Activated naive CD4-positive, alpha-beta T cell treated with anti-CD3 and anti-CD28 coated beads, Interleukin-2, amount 50 U/mL, for 16 hours (primary cell): ENCODE measurements at regions not wholly inside any gene's neighbourhood (a gene's known extent, or its start where the extent isn't known, plus 50 kb on each side); places are given as distances from the start of the nearest gene placed in this dataset.
"Not testable (repeated sequence)": the region's sequence is repeated elsewhere in the genome, so short reads cannot be mapped to it uniquely, and the experiment has no call there.

Experiments
- DNase-seq: peaks from one replicate; pipeline ENCODE4 v3.0.0-alpha.2; 2020

DNA sequence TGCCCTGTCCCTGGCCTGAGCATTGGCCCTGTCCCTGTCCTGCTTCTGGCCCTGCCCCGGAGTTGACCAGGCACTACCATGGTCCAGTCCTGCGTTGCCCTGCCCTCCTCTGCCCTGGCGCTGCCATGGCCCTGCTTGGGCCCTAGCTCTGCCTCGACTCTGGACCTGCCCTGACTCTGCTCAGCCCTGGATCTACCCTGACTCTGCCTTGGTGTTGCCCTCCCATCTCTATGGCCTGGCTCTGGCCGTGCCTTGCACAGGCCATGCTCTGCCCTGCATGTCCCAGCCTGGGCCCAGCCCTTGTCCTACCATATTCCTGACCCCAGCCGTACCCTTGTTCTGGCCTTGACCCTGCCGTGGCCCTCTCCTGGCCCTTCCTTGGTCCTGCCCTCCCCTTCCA is 235.7 kb downstream of the GOLGA6L6 start:
- not testable (repeated sequence) for DNase-seq

- not testable (repeated sequence) for DNase-seq
Measured at GRCh38 chr15:20305015-20305465, 236.6 kb downstream of the GOLGA6L6 start.

- not testable (repeated sequence) for DNase-seq
Measured at GRCh38 chr15:20304282-20305014, 237.2 kb downstream of the GOLGA6L6 start.

DNA sequence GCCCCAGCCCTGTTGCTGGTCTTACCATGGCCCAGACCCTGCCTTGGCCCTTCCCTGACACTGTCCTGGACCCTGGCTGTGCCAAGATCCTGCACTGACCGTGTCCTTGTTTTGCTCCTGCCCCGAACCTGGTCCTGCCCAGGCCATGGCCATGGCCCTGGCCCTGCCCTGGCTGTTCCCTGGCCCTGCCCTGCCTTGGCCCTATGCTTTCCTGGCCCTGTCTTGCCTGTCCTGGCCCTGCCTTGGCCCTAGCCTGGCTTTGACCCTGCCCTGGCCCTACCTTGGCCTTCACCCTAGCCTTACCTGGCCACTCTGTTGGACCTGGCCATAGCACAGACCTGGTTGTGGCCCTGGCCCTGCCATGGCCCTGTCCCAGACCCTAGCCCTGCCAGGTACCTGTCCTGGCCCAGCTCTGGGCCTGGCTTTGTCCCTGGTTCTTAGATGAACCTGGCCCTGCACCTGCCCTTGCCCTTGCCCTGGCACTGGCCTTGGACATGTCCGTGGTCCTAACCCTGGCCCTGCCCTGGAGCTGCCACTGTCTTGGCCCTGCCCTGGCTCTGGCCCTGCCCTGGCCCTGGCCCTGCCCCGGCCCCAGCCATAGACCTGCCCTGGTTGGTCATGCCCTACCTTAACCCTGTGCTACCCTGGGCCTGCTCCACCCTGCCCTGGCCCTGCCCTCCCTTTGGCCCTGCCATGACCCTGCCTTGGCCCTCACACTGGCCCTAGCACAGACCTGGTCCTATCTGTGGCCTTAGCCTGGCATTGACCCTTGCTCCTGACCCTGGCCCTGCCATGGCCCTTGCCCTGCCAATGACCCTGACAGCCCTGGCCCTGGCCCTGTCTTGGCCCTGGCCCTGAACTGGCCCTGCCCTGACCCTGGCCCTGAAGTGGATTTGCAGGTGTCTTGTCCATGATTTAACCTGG is 238.1 kb downstream of the GOLGA6L6 start:
- not testable (repeated sequence) for DNase-seq

DNA sequence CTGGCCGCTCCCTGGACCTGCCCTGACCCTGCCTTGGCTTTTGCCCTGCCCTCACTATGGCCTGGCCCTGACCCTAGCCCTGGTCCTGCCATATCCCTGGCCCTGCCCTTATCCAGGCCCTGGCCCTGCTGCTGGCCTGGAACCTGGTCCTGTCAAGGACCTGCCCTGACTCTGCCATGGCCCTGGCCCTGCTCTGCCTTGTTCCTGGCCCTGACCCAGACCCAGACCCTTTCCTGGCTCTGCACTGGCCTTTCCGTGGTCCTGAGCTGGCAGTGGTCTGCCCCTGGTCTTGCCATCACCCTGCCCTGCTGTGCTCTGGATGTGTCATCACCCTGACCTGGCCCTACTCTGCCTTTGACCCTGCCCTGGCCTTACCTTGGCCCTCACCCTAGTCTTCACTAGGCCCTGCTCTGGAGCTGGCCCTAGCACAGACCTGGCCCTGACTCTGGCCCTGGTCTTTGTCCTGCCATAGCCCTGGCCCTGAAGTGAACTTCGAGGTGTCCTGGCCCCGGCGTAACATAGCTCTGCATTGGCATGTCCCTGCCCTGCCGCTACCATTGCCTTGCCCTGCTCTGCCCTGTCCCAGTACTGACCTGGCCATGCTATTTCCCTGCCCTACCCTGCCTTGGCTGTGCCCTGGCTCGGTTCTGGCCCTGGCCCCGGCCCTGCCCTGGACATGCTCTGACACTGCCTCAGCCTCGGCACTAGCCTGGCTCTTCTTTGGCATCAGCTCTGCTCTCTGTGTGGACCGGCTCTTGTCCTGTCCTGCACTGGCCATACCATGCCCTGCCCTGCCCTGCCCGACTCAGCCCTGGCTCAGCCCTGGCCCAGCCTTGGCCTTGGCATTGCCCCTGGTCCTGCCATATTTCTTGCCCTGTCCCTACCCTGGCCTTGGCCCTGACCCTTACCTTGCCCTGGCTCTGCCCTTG is 239.2 kb downstream of the GOLGA6L6 start:
- not testable (repeated sequence) for DNase-seq

GRCh38 chr15:20301471-20302081 is 240.0 kb downstream of the GOLGA6L6 start:
- not testable (repeated sequence) for DNase-seq

DNA sequence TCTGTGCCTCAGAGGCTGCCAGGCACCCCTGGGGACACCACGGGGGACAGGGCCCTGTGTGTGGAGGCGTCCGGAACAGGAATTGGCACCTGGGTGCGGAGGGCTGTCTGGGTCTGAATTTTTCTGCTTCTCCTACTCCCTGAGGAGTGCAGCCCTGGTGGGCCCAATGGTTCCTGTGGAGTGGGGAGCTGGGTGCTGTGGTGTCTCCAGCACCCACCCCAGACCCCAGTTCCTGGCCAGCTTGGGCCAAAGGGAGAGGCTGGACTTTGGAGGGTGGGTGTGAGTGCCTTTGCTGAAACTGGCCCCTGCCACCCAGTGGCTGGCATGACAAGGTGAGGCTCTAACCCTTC is 240.6 kb downstream of the GOLGA6L6 start:
- DNase-seq: not testable (repeated sequence)

DNA sequence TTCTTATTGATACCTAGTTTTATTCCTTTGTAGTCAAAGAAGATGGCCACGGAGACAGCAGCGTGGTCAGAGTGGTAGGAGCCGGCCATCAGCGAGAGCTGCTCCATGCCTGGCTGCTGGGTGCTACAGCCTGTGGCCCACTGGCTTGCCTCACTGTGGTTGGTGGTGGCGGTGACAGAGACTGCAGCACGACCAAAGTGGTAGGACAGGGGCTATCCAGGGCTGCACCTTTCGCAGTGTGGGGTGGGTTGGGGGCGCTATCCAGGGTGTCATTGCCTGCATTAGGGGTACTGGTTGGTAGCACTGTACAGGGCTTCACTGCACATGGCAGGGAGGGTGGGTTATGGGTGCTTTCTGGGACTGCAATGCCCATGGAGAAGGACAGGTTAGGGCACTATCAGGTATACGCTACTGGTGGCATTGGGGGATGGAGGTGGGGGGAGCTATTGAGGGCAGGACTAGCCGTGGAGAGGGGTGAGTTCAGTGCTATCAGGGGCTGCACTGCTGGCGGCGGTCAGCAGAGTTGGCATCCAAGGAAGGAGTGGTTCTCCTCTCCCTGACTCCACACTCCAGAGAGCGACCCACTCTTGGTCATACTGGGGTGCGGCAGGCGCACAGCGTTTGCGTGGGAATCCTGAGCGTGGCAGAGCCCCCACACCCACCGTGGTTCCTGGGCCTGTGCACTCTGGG is 241.1 kb downstream of the GOLGA6L6 start:
- DNase-seq: not testable (repeated sequence)

DNA sequence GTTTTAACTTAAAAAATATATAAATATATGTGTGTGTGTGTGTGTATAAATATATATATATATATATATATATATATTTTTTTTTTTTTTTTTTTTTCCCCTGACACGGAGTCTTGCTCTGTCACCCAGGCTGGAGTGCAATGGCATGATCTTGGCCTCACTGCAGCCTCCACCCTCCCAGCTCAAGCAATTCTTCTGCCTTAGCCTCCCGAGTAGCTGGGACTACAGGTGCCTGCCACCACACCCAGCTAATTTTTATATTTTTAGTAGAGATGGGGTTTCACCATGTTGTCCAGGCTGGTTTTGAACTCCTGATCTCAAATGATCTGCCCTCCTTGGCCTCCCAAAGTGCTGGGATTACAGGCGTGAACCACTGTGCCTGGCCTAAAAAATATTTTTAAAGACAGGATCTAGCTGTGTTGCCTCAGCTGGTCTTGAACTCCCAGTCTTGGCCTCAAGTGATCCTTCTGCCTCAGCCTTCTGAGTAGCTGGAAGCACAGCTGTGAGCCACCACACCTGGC is 243.9 kb downstream of the GOLGA6L6 start:
- not testable (repeated sequence) for DNase-seq

DNA sequence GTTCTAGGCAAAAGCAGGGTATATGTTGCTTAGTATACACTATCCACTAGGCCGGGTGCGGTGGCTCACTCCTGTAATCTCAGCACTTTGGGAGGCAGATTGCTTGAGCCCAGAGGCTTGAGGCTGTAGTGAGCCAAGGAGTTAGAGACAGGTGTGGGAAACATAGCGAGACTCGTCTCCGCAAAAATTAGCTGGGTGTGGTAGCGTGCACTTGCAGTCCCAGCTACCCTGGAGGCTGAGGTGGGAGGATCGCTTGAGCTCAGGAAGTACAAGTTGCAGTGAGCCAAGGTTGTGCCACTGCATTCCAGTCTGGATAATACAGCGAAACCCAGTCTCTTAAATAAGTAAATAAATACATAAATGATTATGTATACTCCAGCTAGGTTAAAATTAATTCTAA is 245.3 kb downstream of the GOLGA6L6 start:
- not testable (repeated sequence) for DNase-seq

DNA sequence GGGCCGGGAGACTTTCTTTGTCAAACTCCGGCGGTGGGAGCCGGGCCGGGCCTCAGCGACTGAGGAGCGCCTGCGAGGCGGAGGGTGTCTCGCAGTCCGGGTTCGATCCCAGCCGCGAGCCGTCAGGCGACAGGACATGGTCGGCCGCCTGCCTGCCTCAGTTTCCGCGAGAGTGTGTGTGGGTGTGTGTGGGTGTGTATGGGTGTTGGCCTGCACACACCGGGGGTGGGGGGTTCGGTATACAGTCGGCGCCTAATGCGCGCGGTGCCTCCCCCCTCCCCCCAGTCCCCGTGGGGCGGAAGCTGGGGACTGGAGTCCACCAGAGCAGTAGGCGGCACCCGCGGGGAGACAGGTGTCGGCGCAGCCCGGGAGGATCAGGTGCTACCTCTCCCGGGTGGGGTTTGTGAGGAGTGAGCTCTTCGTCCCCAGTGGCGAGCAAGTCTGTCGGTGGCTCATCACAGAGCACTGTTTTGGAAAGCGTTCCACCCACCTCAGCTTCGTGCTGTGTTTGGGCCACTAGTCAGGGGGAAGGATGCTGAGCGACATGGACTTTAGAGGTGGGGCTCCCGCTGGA is 246.3 kb downstream of the GOLGA6L6 start:
- DNase-seq: no peak

DNA sequence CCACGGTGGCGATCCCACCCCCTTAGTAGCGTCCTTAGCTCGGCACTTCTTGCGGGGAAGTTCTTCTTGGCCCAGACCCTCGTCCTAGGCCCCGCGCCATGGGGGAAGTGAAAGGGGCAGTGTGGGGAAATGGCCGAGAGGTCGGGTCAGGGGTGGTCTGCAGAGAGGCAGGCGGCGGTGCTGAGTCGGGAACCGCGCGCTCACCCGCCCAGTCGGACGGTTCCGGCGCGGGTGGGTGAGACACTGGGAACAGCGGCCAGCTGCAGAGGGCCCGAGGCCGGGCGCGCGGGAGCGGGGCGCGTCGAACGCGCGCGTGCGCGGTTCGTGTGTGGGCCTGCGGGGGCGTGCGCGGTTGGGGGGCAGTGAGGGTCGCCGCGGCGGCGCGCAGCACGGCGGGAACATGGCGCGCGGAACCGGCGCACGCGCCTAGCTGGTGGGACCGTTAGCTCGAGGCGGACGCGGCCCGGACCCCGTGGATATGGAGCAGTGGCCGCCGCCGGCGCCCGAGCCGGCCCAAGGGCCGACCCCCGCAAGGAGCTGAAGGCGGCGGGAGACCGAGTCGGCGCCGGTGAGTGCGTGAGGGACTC is 246.9 kb downstream of the GOLGA6L6 start:
- DNase-seq: no peak

GRCh38 chr15:20292422-20293005 is 249.1 kb downstream of the GOLGA6L6 start:
- DNase-seq: not testable (repeated sequence)

GRCh38 chr15:20291616-20292015 is 250.0 kb downstream of the GOLGA6L6 start:
- not testable (repeated sequence) for DNase-seq

DNA sequence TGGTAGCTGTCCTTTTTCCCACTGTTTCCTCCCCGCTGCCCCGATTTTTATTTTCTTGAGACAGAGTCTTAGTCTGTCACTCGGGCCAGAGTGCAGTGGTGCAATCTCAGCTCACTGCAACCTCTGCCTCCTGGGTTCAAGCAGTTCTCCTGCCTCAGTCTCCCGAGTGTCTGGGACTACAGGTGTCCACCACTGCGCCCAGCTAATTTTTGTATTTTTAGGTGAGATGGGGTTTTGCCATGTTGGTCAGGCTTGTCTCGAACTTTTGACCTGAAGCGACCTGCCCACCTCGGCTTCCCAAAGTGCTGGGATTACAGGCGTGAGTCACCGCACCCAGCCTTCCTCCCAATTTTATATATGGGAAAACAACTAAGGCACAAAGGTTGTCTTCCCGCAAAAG is 251.0 kb downstream of the GOLGA6L6 start:
- DNase-seq: not testable (repeated sequence)

- not testable (repeated sequence) for DNase-seq
Measured at GRCh38 chr15:20289538-20290103, 252.0 kb downstream of the GOLGA6L6 start.

- DNase-seq: not testable (repeated sequence)
Measured at GRCh38 chr15:20288800-20289537, 252.6 kb downstream of the GOLGA6L6 start.

DNA sequence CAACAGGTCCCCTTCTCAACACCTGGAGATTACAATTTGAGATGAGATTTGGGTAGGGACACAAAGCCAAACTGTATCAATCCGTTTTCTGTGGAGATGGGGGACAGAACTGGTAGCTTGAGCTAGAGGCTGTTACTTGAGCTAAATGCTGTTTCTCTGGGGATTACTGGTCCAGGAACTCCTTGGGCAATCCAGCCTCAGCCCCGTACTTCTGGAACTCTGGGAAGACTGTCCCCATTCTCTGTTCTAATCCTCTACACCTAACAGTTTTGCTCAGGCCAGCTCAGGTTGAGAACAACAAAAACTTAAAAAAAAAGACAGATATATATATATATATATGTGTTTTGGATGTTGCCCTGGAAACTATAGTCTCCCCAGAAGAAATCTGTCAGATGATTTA is 255.0 kb downstream of the GOLGA6L6 start:
- not testable (repeated sequence) for DNase-seq
